ENCODE measurements at regions not wholly inside any gene's neighbourhood (a gene's known extent, or its start where the extent isn't known, plus 50 kb on each side); places are given as distances from the start of the nearest gene placed in this dataset.

DNA sequence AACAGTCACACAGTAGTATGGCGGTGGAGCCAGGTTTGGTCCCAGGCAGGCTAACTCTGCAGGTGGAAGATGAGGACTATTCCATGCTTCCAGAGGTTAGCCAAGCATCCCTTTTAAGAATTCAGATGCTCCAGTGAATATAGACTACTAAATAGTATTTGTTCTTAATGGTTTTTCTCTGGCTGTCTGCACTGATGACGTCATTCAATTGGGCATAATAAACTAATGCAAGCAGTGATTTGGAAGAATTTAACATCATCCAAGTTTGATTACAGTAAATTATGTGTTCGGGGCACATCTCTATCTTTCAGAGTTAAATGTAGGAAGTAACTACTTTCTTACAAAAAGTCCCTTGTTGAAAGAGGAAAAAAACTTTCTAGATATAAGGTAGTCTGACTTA, 78.8 kb upstream of the RND3 start:
- Mint-ChIP-seq H3K4me1 (ENCODE audit: low read depth) (no peaks in the 10 kb centered on the region), H3K9me3 (peaks cover 7% of the 10 kb centered on the region), H3K4me3 (no peak overlapping the region), H3K36me3 (ENCODE audit: low read depth) (no peaks in the 10 kb centered on the region), H3K27ac (no peak overlapping the region), H3K27me3 (no peaks in the 10 kb centered on the region)
- intact Hi-C loops (cut with micrococcal nuclease): no loop called here

DNA sequence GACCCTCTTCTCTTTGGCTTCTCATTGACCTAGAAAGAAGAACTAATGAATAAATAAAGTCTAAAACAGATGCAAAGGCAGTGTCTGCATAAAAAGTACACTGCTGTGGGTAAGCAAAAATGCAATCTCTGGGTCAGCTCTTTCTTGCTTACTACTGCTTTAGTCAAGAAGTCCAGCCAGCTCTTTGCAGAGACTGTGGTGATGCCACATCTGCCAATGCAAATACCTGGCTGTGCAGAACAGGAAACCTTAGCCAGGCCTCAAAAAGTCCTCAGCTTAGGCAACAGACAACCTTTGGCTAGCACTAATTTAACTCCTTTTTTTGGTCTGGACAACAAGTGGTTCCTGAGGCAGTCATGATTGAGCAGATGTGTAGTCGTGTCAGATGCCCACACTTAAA, 73.6 kb upstream of the RND3 start:
- H3K4me1 Mint-ChIP-seq (ENCODE audit: low read depth): no peaks in the 10 kb centered on the region
- no peaks in the 10 kb centered on the region for H3K27me3 Mint-ChIP-seq
- H3K4me3 Mint-ChIP-seq: no peak overlapping the region
- no peaks in the 10 kb centered on the region for H3K36me3 Mint-ChIP-seq (ENCODE audit: low read depth)
- peaks cover 8% of the 10 kb centered on the region for H3K9me3 Mint-ChIP-seq
- intact Hi-C loops (cut with micrococcal nuclease): no loop called here
- H3K27ac Mint-ChIP-seq: no peak overlapping the region

DNA sequence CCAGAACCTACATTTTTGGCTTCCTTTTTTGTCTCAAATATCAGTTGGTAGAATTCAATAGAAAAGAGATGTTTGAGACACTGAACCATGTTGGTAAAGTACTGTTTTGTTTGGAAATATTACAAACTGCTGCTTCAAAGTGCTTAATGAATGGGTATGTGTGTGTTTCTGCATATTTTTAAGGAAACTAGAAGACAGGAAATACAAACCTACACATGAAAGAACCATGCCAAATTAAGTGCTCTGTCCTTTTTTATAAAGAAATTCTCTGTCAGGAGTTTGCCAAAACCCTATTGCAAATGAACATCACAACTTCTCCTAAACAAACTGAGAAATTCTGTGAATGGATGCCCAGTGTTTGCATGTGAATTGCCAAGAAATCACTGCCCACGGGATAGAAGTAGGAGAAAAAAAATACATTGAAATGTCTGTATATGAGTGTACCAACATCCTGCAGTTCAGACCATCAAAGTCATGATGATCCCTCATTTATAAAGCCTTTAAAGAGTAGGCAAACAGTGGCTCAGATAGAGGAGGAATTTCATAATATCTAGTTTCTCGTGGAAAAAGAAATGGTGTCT, 69.6 kb upstream of the RND3 start:
- no peaks in the 10 kb centered on the region for H3K27me3 Mint-ChIP-seq
- no peaks in the 10 kb centered on the region for H3K36me3 Mint-ChIP-seq (ENCODE audit: low read depth)
- H3K9me3 Mint-ChIP-seq: peaks cover 8% of the 10 kb centered on the region
- no peaks in the 10 kb centered on the region for H3K4me1 Mint-ChIP-seq (ENCODE audit: low read depth)
- intact Hi-C loops (cut with micrococcal nuclease): no loop called here
- H3K4me3 Mint-ChIP-seq: no peak overlapping the region
- no peak overlapping the region for H3K27ac Mint-ChIP-seq

DNA sequence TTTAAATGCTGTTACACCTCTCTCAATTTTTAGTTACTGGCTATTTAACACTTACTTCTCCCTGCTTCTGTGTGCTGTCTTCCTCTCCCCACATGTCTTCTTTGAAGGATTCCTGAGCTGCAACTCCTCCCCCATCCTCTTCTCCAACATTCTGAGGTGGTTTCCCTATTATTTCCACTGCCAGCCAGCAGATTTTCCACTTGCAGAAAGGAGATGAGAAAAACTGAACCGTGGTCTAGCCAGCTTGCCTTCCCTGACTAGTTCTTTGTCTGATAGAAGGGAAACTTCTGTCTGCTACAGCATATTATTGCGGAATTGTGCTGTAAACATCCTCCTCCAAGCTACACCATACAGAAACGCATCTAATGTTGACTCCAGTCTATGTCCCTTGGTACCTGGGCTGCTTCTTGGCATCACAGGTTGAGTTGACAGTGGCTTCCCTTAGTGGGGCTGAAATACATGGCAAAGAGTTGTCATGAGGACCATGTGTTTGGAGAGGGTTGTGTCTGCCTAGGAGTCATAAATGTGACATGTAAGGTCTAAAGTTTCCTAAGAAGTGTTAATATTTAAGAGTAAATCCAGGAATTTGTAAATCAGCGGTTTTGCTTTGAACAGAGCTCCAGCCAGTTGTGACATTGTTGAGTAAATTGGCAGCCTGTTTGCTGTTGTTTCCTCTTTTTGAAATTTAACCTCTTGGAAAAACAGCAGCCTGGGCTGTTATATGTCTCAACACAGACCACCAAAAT, 68.3 kb upstream of the RND3 start:
- no peak overlapping the region for H3K27ac Mint-ChIP-seq
- no peaks in the 10 kb centered on the region for H3K4me1 Mint-ChIP-seq (ENCODE audit: low read depth)
- no peaks in the 10 kb centered on the region for H3K36me3 Mint-ChIP-seq (ENCODE audit: low read depth)
- no peaks in the 10 kb centered on the region for H3K27me3 Mint-ChIP-seq
- H3K9me3 Mint-ChIP-seq: peaks cover 8% of the 10 kb centered on the region
- no peak overlapping the region for H3K4me3 Mint-ChIP-seq
- intact Hi-C loops (cut with micrococcal nuclease): no loop called here

DNA sequence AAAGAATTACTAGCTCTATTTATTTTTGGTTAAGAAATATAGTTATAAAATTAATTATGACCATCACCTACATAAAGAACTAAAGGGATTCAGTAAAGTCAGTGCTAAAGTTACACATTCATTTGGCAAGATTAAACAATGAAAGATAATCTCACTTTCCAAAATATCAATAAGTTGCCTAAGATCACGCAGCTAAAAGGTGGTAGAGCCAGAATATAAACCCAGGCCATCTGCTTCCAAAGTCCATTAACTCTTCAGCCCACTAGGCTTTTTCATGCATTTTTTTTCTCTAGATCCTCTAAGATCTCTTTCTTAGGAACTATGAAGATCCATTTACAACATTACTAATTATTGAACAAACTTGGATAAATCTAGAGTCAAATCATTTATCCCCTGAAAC, 66.6 kb upstream of the RND3 start:
- no peaks in the 10 kb centered on the region for H3K27me3 Mint-ChIP-seq
- intact Hi-C loops (cut with micrococcal nuclease): no loop called here
- H3K27ac Mint-ChIP-seq: no peak overlapping the region
- no peak overlapping the region for H3K4me3 Mint-ChIP-seq
- no peaks in the 10 kb centered on the region for H3K36me3 Mint-ChIP-seq (ENCODE audit: low read depth)
- no peaks in the 10 kb centered on the region for H3K4me1 Mint-ChIP-seq (ENCODE audit: low read depth)
- H3K9me3 Mint-ChIP-seq: peaks cover 8% of the 10 kb centered on the region

DNA sequence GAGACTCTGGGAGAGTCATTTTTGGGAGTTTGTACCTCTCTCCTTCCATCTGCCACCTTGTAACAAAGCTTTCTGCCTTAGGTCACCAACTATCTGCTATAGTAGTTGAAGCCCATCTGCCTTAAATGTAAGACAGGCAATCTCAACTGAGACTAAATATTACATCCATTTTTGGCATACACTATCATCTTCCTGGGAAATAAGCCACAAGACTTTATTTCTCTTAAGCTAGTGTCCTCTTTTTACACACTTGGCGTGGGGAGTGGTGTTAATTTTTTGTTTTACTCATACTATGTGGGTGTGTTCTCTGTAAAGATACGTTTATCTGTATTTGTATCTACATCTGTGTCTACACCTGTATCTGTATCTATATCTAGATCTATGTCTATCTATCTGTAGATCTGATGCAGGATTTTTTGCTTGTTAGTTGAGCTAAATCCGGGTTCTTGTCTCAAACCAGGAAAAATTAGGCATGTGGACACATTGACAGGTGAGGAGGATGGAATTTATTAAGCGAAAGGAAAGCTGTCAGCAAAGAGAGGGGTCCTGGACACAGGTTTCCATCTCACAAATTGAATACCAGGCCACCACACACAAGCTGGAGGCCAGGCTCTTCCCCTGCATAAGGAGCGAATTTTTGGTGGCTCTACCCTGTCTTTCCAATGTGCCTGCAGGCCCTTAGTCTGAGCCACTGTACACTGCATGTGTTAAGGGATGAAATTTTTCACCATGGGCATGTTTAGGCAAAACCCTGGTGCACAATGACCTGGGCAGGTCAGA, 64.8 kb upstream of the RND3 start:
- Mint-ChIP-seq H3K4me3 (no peak overlapping the region), H3K27me3 (no peaks in the 10 kb centered on the region), H3K36me3 (ENCODE audit: low read depth) (no peaks in the 10 kb centered on the region), H3K27ac (no peak overlapping the region), H3K4me1 (ENCODE audit: low read depth) (no peaks in the 10 kb centered on the region), H3K9me3 (no peaks in the 10 kb centered on the region)
- intact Hi-C loops (cut with micrococcal nuclease): no loop called here

DNA sequence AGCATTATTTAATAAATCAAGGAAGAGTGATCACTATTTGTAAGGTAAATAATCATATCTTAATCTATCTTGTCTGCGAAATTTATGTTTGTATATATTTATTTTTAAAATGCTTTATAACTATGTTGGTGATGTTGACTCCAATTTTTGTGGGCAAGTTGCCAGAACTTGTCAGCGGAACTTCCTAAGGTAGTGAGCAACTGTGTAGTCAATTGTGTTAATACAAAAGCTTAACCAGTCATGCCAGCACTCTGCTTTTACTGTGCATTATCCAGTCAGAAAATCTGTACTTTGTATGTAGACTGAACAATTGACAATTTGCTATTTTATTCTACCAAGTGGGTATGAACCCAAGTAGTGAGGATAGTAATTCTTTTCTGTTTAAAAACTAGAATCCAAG, 61.9 kb upstream of the RND3 start:
- Mint-ChIP-seq H3K4me1 (ENCODE audit: low read depth) (no peaks in the 10 kb centered on the region), H3K36me3 (ENCODE audit: low read depth) (no peaks in the 10 kb centered on the region), H3K9me3 (no peaks in the 10 kb centered on the region), H3K27me3 (no peaks in the 10 kb centered on the region), H3K27ac (no peak overlapping the region), H3K4me3 (no peak overlapping the region)
- intact Hi-C loops (cut with micrococcal nuclease): no loop called here

DNA sequence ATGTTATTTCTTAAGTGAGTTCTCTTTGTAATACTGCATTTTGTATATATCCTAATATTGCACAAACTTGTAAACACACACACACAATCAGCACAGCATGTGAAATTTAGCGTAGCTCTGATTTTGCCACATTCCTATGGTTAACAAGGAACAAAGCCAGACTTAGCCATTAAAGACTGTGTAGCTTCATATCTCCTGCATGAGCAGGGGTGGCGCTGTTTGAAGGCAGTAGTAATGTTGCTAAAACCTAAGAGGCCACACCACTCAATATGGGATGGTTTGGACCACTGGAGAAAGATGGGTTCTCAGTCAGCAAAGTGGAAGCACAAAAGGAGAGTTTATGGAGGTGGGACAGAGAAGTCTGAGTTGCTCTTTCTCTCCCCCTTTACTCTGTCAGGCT, 61.1 kb upstream of the RND3 start:
- intact Hi-C loops (cut with micrococcal nuclease): no loop called here
- Mint-ChIP-seq H3K9me3 (no peaks in the 10 kb centered on the region), H3K36me3 (ENCODE audit: low read depth) (no peaks in the 10 kb centered on the region), H3K27me3 (no peaks in the 10 kb centered on the region), H3K4me1 (ENCODE audit: low read depth) (no peaks in the 10 kb centered on the region), H3K4me3 (no peak overlapping the region), H3K27ac (no peak overlapping the region)

DNA sequence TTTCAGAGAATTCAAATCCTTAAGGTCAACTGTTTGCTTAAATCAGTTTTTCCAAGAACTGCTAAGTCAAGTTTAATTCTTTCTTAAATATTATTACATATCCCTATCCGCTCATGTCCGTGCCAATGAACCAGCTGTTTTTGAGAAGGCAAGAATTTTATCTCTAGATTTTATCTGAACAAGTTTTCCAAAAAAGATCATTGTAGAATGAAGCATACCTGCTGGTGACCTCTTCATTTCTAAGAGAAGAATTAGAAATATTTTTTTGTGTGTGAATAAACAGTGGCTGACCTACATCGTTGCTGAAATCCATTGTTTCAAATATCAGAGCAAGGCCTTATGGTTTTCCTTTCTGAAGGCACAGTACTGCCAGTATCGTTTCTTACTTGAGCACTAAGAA, 58.4 kb upstream of the RND3 start:
- no peaks in the 10 kb centered on the region for H3K4me1 Mint-ChIP-seq (ENCODE audit: low read depth)
- H3K27ac Mint-ChIP-seq: no peak overlapping the region

DNA sequence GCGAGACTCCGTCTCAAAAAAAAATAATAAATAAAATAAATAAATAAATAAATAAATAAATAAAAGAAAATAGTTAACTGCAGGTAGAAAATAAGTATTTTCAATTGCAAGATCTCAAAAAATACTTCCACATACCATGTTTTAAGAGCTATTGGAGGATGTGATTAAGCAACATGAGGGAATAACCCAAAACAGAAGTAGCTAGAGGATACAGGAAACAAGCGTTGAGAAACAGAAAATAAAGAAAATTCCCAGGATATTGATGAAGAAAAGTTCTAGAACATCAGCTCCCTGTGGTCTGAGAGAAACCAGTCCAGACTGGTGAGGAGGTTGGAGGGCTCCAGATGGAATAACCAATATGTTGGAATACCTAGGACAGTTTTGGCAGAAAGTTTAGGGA, 57.3 kb upstream of the RND3 start:
- intact Hi-C loops (cut with micrococcal nuclease): no loop called here
- H3K36me3 Mint-ChIP-seq (ENCODE audit: low read depth): no peaks in the 10 kb centered on the region
- peaks cover 27% of the 10 kb centered on the region for H3K9me3 Mint-ChIP-seq
- no peaks in the 10 kb centered on the region for H3K27me3 Mint-ChIP-seq
- H3K4me3 Mint-ChIP-seq: no peak overlapping the region
- no peak overlapping the region for H3K27ac Mint-ChIP-seq
- H3K4me1 Mint-ChIP-seq (ENCODE audit: low read depth): no peaks in the 10 kb centered on the region

More for the DNA sequence above, 58.4 kb upstream of the RND3 start:
- no peaks in the 10 kb centered on the region for H3K27me3 Mint-ChIP-seq
- H3K9me3 Mint-ChIP-seq: peaks cover 23% of the 10 kb centered on the region
- no peak overlapping the region for H3K4me3 Mint-ChIP-seq
- intact Hi-C loops (cut with micrococcal nuclease): no loop called here
- H3K36me3 Mint-ChIP-seq (ENCODE audit: low read depth): no peaks in the 10 kb centered on the region

DNA sequence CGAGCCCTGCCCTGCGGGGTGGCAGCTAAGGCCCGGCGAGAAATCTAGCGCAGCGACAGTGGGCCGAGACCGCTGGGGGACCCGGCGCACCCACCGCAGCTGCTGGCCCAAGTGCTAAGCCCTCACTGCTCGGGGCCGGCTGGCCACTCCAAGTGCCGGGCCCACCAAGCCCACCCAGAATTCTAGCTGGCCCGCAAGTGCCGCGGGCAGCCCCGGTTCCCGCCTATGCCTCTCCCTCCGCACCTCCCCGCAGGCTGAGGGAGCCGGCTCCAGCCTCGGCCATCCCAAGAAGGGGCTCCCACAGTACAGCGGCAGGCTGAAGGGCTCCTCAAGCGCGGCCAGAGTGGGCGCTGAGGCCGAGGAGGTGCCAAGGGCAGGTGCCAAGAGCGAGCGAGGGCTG, 55.2 kb upstream of the RND3 start:
- intact Hi-C loops (cut with micrococcal nuclease): no loop called here
- no peak overlapping the region for H3K27ac Mint-ChIP-seq
- no peaks in the 10 kb centered on the region for H3K27me3 Mint-ChIP-seq
- peaks cover 27% of the 10 kb centered on the region for H3K9me3 Mint-ChIP-seq
- H3K4me1 Mint-ChIP-seq (ENCODE audit: low read depth): no peaks in the 10 kb centered on the region
- H3K36me3 Mint-ChIP-seq (ENCODE audit: low read depth): no peaks in the 10 kb centered on the region
- H3K4me3 Mint-ChIP-seq: no peak overlapping the region

DNA sequence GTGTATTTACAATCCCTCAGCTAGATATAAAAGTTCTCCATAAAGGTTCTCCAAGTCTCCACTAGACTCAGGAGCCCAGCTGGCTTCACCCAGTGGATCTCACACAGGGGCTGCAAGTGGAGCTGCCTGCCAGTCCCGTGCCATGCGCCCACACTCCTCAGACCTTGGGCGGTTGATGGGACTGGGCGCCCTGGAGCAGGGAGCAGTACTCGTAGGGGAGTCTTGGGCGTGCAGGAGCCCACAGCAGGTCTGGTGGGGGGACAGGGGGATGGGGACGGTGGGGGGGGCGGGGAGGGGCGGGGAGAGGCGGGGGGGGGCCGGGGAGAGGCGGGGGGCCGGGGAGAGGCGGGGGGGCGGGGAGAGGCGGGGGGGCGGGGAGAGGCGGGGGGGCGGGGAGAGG, 54.7 kb upstream of the RND3 start:
- Mint-ChIP-seq H3K36me3 (ENCODE audit: low read depth) (no peaks in the 10 kb centered on the region), H3K27ac (no peak overlapping the region), H3K4me3 (no peak overlapping the region), H3K27me3 (no peaks in the 10 kb centered on the region), H3K4me1 (ENCODE audit: low read depth) (no peaks in the 10 kb centered on the region), H3K9me3 (peaks cover 33% of the 10 kb centered on the region)
- intact Hi-C loops (cut with micrococcal nuclease): no loop called here

DNA sequence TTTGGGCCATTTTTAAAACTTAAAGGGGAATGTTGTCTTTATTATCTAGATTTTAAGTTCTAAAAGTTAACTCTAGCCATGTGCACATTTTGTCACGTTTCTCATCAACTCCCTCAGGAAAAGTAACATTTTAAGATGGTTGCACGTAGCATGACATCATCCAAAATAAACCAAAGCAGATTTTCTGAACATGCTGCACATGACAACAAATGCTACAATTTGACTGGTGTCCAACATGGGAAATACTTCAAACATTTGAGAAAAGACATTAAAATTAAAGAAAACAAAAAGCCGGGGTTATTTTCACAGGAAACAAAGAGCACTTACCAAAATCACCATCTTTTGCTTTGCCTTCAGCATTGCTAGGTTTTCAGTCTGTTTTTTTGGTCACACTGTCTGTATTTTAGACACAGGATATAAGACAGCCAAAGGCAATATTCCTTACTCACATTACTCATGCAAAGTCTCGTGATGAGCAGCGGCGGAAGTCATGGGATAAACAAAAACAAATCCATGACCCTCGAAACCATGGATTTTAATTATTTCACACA, 51.3 kb upstream of the RND3 start:
- Mint-ChIP-seq H3K27me3 (no peaks in the 10 kb centered on the region), H3K36me3 (ENCODE audit: low read depth) (no peaks in the 10 kb centered on the region), H3K4me1 (ENCODE audit: low read depth) (no peaks in the 10 kb centered on the region), H3K4me3 (no peak overlapping the region), H3K9me3 (peaks cover 51% of the 10 kb centered on the region), H3K27ac (no peak overlapping the region)
- intact Hi-C loops (cut with micrococcal nuclease): no loop called here
